ENCODE measurements at regions not wholly inside any gene's neighbourhood (a gene's known extent, or its start where the extent isn't known, plus 50 kb on each side); places are given as distances from the start of the nearest gene placed in this dataset.

DNA sequence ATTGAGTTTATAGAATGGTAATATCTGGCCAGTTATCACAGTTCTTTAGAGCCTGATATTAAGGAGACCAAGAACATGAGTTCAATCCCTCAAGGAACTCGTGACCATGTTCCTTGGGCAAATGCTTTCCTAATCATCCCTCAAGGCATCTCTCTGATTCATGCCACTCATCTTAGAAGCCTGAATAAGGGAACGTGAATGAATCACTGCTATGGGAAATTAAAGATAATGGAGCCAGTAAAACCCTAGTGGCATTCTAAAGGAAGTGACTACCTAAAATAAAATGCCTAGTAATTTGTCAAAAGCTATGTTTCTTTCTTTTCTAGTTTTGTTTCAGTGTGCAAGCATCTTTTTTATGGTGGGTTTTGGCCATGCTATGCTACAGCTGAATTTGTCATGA is 1161.3 kb downstream of the C4orf33 start:
- DNase-seq (ENCODE audit: low read depth in 1 of 2, low spot score in 1 of 2) = no peak

- no peak for DNase-seq (ENCODE audit: low read depth in 1 of 2, low spot score in 1 of 2)
These were observed 1170.9 kb downstream of the C4orf33 start for GRCh38 chr4:130266814-130267213.

GRCh38 chr4:130288576-130288975 is 1192.6 kb downstream of the C4orf33 start:
- DNase-seq (ENCODE audit: low read depth in 1 of 2, low spot score in 1 of 2) = no peak

- no peak for DNase-seq (ENCODE audit: low read depth in 1 of 2, low spot score in 1 of 2)
These were observed 1197.7 kb downstream of the C4orf33 start for GRCh38 chr4:130293692-130294091.

- DNase-seq (ENCODE audit: low read depth in 1 of 2, low spot score in 1 of 2) = no peak
These were observed 1200.5 kb downstream of the C4orf33 start for GRCh38 chr4:130296448-130296847.

- no peak for DNase-seq (ENCODE audit: low read depth in 1 of 2, low spot score in 1 of 2)
These were observed 1210.6 kb downstream of the C4orf33 start for GRCh38 chr4:130306566-130306965.

GRCh38 chr4:130309221-130309620 is 1213.3 kb downstream of the C4orf33 start:
- no peak for DNase-seq (ENCODE audit: low read depth in 1 of 2, low spot score in 1 of 2)

DNA sequence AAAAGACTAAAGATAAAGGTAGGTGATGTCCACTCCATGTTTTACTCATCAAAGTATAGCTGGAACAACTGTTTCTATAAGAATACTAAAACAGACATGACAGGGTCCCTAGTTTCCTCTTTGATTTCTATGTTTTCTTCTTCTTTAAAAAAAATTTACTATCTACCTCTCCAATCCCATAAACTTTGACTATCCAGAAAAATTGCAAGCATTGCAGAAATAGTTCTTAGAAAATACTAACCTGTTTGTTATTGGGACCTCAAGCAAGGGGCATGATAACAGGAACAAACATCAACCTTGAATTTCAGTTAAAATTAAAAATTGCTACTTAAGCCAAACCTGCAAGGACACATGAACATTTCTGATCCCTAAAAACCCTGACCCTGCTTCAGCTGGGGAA is 1226.5 kb downstream of the C4orf33 start:
- DNase-seq (ENCODE audit: low read depth in 1 of 2, low spot score in 1 of 2) = no peak

GRCh38 chr4:130329036-130329435 is 1233.1 kb downstream of the C4orf33 start:
- DNase-seq (ENCODE audit: low read depth in 1 of 2, low spot score in 1 of 2) = no peak

DNA sequence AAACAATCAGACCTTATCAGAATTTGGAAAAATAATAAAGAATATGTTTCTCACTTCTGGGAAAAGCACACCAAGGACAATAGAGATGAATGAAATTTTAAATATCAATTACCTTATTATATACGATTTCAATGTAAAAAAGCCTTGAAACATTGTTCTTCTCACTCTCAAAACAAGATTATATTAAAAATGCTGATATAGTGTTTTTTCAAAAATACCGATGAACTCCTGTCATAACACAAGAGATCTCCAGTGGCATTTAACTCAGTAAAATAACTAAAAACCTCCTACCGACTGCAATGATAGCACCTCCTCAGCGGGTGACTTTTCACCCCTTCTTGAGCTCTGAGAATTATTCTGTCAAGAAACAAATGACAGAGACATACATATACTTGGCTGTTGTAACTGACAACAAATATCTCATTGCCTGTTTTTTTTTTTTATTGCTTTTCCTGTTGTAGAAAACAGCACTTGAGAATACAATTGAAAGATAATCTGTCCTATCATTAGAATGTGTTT is 1237.3 kb downstream of the C4orf33 start:
- no peak for DNase-seq (ENCODE audit: low read depth in 1 of 2, low spot score in 1 of 2)

GRCh38 chr4:130335417-130336194 is 1239.7 kb downstream of the C4orf33 start:
- DNase-seq (ENCODE audit: low read depth in 1 of 2, low spot score in 1 of 2) = no peak

- DNase-seq (ENCODE audit: low read depth in 1 of 2, low spot score in 1 of 2) = no peak
These were observed 1240.7 kb downstream of the C4orf33 start for GRCh38 chr4:130336585-130337217.

DNA sequence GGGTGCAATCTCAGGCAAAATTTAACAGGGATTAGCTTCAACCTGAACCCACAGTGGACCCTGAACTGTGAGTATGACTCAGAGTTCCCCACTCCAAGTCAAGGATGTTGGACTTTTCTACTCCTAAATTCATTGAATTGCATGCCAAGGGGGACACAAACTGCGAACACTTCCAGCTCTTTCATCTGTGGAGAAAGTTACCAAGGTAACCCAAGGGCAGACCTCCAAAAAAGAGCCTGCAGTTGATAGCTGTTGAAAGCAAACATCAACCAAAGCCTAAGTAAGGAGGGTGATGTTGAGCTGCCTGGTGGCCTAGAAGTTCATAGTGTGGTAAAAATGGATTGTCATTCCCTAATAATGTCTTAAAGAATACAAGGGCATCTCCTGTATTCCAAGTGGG is 1242.9 kb downstream of the C4orf33 start:
- DNase-seq (ENCODE audit: low read depth in 1 of 2, low spot score in 1 of 2) = no peak

GRCh38 chr4:130349745-130350144 is 1253.8 kb downstream of the C4orf33 start:
- DNase-seq (ENCODE audit: low read depth in 1 of 2, low spot score in 1 of 2) = no peak

DNA sequence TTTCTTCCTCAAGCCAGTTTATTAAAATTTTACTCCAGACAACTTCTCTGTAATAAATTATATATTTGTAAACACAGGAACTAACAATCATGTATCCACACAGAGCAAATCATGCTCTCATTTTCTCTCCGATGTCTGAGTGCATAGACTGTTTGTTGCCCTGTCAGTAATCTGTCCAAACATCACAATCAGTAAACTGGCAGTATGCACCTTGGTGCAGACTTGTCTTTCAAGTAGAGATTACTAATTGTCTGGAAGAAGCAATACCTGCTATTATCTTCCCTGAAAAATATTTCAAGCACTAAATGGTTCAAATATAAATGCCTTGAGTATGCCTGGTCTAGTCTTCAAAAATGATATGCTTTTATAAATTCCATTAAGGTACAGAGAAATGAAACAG is 1260.9 kb downstream of the C4orf33 start:
- no peak for DNase-seq (ENCODE audit: low read depth in 1 of 2, low spot score in 1 of 2)

GRCh38 chr4:130359542-130359941 is 1263.6 kb downstream of the C4orf33 start:
- no peak for DNase-seq (ENCODE audit: low read depth in 1 of 2, low spot score in 1 of 2)

- DNase-seq (ENCODE audit: low read depth in 1 of 2, low spot score in 1 of 2) = no peak
These were observed 1265.7 kb downstream of the C4orf33 start for GRCh38 chr4:130361616-130362015.

DNA sequence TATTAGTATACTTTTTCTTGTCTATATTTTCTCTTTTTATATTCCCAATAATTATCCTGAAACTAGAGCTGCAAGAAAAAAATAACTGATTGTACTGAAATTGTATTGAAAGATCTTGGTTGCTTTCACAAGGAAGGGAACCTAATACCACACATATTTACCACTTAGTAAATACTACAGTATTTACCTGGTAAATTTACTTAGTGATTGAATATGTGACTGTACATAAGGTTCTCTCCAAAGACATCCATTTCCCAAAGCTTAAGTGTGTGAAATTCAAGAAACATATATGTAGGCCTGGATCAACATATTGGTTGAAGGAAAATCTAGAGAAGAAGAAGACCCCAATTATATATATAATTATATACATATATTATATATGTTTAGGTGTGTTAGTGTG is 1272.7 kb downstream of the C4orf33 start:
- no peak for DNase-seq (ENCODE audit: low read depth in 1 of 2, low spot score in 1 of 2)

- no peak for DNase-seq (ENCODE audit: low read depth in 1 of 2, low spot score in 1 of 2)
These were observed 1297.3 kb downstream of the C4orf33 start for GRCh38 chr4:130393231-130393630.

- no peak for DNase-seq (ENCODE audit: low read depth in 1 of 2, low spot score in 1 of 2)
These were observed 1297.7 kb downstream of the C4orf33 start for GRCh38 chr4:130393642-130394041.

DNA sequence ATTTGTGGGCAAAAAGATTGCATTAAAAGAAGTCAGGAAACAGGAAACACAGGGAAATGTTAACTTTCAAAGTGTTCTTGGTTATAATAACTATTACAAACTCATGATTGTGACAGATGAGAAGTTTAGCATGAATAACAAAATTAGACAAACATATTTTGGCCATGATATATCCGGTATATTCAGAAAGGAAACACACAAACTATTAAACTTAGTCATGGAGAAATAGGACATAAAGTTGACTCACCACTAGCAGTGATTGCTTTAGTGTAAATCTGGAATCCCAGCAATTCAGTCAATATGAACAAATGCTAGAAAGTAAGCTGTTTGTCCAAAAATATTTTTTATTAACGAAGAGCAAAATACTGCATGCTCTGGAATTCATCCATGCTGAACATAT is 1299.9 kb downstream of the C4orf33 start:
- DNase-seq (ENCODE audit: low read depth in 1 of 2, low spot score in 1 of 2) = no peak

DNA sequence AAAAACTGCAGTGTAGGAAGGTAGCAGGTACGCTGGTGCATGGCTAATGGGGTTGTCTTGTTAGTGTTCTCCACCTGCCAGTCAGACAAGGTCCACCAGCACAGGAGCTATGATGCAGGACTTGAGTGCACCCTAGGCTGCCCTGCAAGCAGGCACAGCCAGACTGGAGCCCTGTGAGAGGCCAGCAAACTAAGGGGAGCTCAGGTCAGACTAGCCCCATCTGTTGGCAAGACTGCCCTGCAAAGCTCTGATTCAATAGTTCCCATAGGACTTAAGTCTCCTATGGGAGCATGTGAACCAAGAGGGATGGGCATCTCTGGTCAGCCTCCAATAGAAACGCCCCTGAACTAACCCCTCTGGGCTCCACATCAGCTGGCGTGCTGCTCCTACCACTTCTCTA is 1307.3 kb downstream of the C4orf33 start:
- no peak for DNase-seq (ENCODE audit: low read depth in 1 of 2, low spot score in 1 of 2)

DNA sequence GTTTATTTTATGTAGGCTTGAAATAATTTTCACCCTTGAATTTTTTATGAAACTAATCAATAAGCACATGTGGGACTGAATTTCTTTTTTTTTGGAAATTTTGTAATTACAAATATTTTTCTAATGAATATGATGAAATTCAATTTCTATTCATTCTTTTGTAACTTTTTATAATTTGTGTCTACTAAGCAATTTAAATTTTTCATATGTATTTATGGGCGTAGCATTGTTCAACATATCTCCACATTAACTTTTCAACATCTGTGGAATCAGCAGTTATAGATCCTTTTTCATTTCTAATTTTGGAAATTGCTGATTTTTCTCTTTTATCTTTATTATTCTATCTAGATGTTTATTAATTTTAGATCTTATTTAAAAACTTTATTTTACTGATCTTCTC is 1320.3 kb downstream of the C4orf33 start:
- DNase-seq (ENCODE audit: low read depth in 1 of 2, low spot score in 1 of 2) = no peak
